ENCODE measurements at regions not wholly inside any gene's neighbourhood (a gene's known extent, or its start where the extent isn't known, plus 50 kb on each side); places are given as distances from the start of the nearest gene placed in this dataset.

DNA sequence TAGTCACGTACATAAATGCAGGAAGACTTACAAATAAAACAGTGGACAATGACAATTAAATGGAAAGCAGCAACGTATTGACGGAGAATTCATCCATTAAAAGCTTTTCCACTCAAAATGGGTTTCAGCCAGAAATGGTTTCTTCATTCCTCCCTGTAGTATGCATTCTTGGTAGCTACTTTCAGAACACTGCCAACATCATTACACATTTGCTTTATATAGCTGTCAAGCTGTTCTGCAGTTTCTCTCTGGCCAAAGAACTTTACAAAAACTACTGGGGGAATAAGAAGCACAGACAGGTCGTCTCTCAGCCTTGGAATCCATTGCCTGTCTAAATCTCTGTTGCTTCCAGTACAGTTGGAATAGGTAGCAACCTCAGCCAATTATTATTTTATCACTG, 84.1 kb upstream of the NCKAP5 start:
- WGBS (ENCODE audit: insufficient coverage) = 83% methylated on average over 2 of the region's 4 CpGs
- Mint-ChIP-seq H3K27me3 (no peaks in the 10 kb centered on the region), H3K27ac (no peak overlapping the region), H3K4me1 (no peaks in the 10 kb centered on the region), H3K9me3 (peaks cover 4 to 14% (median 7%) of the 10 kb centered on the region in 3 donors), H3K4me3 (no peak overlapping the region), H3K36me3 (no peaks in the 10 kb centered on the region)
- Histone ChIP-seq H3K27ac (ENCODE audit: low read length) (no peak overlapping the region), H3K4me3 (ENCODE audit: control insufficient read depth in 1 of 2, extremely low read depth in 1 of 2, low read length in 1 of 2) (no peak overlapping the region), H3K36me3 (ENCODE audit: control insufficient read depth in 2 of 2, extremely low read depth in 1 of 2, insufficient read depth in 1 of 2, low read length in 1 of 2) (no peaks in the 10 kb centered on the region), H3K27me3 (replicated peaks in 1 of 2; ENCODE audit: control insufficient read depth in 2 of 2, extremely low read depth in 1 of 2, insufficient read depth in 2 of 2, low read length in 1 of 2) (no peaks in the 10 kb centered on the region), H3K4me1 (ENCODE audit: control insufficient read depth in 1 of 2, extremely low read depth in 1 of 2, insufficient read depth in 2 of 2, low read length in 2 of 2) (no peaks in the 10 kb centered on the region), H3K9me3 (no peaks in the 10 kb centered on the region)
- no peak for ATAC-seq (replicated peaks in 1 of 4)
- ChIA-PET CTCF (no interaction called here), POLR2A (no interaction called here)
- DNase-seq = no peak

DNA sequence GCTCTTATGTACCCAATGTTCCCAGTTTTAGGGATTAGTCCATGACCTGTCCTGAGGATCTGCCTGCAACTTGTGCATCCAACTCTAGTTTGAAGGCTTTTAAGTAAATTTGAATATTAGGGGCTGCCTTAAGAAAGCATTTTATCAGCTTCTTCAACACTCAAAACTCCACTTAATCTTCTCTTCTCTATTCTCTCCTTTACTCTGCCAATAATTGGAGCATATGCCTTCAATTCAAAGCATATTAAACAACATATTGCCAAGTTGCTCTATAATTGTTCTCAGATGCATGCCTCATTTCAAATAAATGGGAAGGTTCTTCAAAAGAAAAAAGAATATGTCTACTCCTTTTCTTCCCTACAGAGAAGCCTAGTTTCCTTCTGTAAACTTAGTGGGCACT, 84.8 kb upstream of the NCKAP5 start:
- POLR2A ChIA-PET = no interaction called here
- no peaks in the 10 kb centered on the region for H3K36me3 Mint-ChIP-seq
- no peak for ATAC-seq (replicated peaks in 1 of 4)

DNA sequence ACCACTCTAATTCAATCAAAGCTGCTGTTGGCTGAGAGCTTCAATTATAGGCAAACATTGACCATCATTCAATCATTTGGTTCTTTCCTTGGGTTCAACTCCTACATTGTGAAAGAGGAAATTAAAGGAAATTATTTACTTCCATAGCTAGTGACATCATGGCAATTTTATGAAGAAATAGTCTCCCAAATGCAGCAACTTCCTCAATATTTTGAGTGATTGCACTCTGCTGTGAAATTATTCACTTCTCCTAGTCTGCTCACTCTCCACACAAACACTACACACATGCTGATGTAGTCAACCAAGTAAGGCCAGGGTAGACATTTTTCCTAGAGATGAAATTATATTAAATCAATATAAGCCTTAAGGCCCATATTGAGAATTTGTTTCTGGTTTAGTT, 86.7 kb upstream of the NCKAP5 start:
- no peak overlapping the region for H3K27ac Mint-ChIP-seq
- CTCF ChIA-PET = no interaction called here
- no peak overlapping the region for H3K4me3 ChIP-seq (ENCODE audit: control insufficient read depth in 1 of 2, extremely low read depth in 1 of 2, low read length in 1 of 2)
- no peaks in the 10 kb centered on the region for H3K36me3 ChIP-seq (ENCODE audit: control insufficient read depth in 2 of 2, extremely low read depth in 1 of 2, insufficient read depth in 1 of 2, low read length in 1 of 2)
- H3K4me1 ChIP-seq (ENCODE audit: control insufficient read depth in 1 of 2, extremely low read depth in 1 of 2, insufficient read depth in 2 of 2, low read length in 2 of 2) = no peaks in the 10 kb centered on the region
- H3K9me3 Mint-ChIP-seq = peaks cover 2 to 14% (median 7%) of the 10 kb centered on the region in 3 donors
- no peaks in the 10 kb centered on the region for H3K36me3 Mint-ChIP-seq
- POLR2A ChIA-PET = no interaction called here
- no peak overlapping the region for H3K27ac ChIP-seq (ENCODE audit: low read length)
- H3K4me3 Mint-ChIP-seq = no peak overlapping the region
- no peaks in the 10 kb centered on the region for H3K27me3 ChIP-seq (replicated peaks in 1 of 2; ENCODE audit: control insufficient read depth in 2 of 2, extremely low read depth in 1 of 2, insufficient read depth in 2 of 2, low read length in 1 of 2)
- H3K4me1 Mint-ChIP-seq = no peaks in the 10 kb centered on the region
- H3K9me3 ChIP-seq = no peaks in the 10 kb centered on the region
- no peak for ATAC-seq (replicated peaks in 1 of 4)
- no peaks in the 10 kb centered on the region for H3K27me3 Mint-ChIP-seq
- DNase-seq = no peak

More for the DNA sequence above, 84.8 kb upstream of the NCKAP5 start:
- Mint-ChIP-seq H3K27ac (no peak overlapping the region), H3K4me1 (no peaks in the 10 kb centered on the region), H3K9me3 (peaks cover 4 to 14% (median 7%) of the 10 kb centered on the region in 3 donors), H3K4me3 (no peak overlapping the region), H3K27me3 (no peaks in the 10 kb centered on the region)
- no peaks in the 10 kb centered on the region for H3K9me3 ChIP-seq
- H3K4me1 ChIP-seq (ENCODE audit: control insufficient read depth in 1 of 2, extremely low read depth in 1 of 2, insufficient read depth in 2 of 2, low read length in 2 of 2) = no peaks in the 10 kb centered on the region
- H3K27ac ChIP-seq (ENCODE audit: low read length) = no peak overlapping the region
- DNase-seq = no peak
- CTCF ChIA-PET = no interaction called here
- H3K27me3 ChIP-seq (replicated peaks in 1 of 2; ENCODE audit: control insufficient read depth in 2 of 2, extremely low read depth in 1 of 2, insufficient read depth in 2 of 2, low read length in 1 of 2) = no peaks in the 10 kb centered on the region
- no peak overlapping the region for H3K4me3 ChIP-seq (ENCODE audit: control insufficient read depth in 1 of 2, extremely low read depth in 1 of 2, low read length in 1 of 2)
- no peaks in the 10 kb centered on the region for H3K36me3 ChIP-seq (ENCODE audit: control insufficient read depth in 2 of 2, extremely low read depth in 1 of 2, insufficient read depth in 1 of 2, low read length in 1 of 2)

DNA sequence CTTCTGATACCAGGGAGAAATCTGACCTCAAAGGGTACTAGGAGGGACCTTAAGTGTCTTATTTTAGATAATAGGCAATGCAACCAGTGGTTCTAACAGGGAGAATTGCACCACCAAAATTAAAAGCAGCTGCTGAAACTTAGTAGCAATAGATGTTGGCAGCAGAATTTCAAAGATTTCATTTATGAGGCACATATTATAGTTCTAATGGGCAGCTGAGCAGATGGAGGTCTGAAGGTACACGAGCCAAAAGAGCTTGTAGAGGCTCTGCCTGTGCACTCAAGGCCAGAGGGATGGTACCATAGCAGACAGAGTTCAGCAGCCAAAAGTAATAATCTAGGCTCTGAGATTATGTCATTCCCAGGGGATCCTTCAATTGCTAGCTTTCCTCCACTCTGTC, 87.3 kb upstream of the NCKAP5 start:
- POLR2A ChIA-PET = no interaction called here
- ATAC-seq (replicated peaks in 1 of 4) (no peak), DNase-seq (no peak)
- WGBS (ENCODE audit: insufficient coverage) = 38% methylated on average over 1 of the region's 1 CpG
- Mint-ChIP-seq H3K4me1 (no peaks in the 10 kb centered on the region), H3K36me3 (no peaks in the 10 kb centered on the region), H3K9me3 (peaks cover 2 to 14% (median 4%) of the 10 kb centered on the region in 3 donors), H3K27me3 (no peaks in the 10 kb centered on the region), H3K27ac (no peak overlapping the region), H3K4me3 (no peak overlapping the region)
- Histone ChIP-seq H3K9me3 (no peaks in the 10 kb centered on the region), H3K27me3 (replicated peaks in 1 of 2; ENCODE audit: control insufficient read depth in 2 of 2, extremely low read depth in 1 of 2, insufficient read depth in 2 of 2, low read length in 1 of 2) (no peaks in the 10 kb centered on the region), H3K4me3 (ENCODE audit: control insufficient read depth in 1 of 2, extremely low read depth in 1 of 2, low read length in 1 of 2) (no peak overlapping the region), H3K27ac (ENCODE audit: low read length) (no peak overlapping the region), H3K4me1 (ENCODE audit: control insufficient read depth in 1 of 2, extremely low read depth in 1 of 2, insufficient read depth in 2 of 2, low read length in 2 of 2) (no peaks in the 10 kb centered on the region), H3K36me3 (ENCODE audit: control insufficient read depth in 2 of 2, extremely low read depth in 1 of 2, insufficient read depth in 1 of 2, low read length in 1 of 2) (no peaks in the 10 kb centered on the region)
- CTCF ChIA-PET = no interaction called here

DNA sequence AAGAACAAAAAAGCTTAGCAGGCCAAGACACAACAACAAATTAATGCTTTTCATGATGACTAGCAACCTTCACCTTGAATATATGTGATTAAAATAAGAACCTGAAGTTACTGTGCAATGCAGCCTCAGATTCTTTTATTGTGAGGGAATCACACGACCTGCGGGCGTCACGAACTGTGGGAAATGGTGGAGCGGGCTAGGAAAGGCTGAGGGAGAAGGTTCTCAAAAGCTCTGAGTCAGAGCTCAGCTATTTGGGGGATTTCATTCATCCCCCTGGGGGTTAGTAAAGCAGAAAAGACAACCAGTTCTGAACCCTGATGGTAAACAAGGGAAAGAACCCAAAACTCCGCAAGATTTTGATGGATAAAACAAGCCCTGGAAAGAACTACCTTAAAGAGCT, 89.3 kb upstream of the NCKAP5 start:
- Histone ChIP-seq H3K36me3 (ENCODE audit: control insufficient read depth in 2 of 2, extremely low read depth in 1 of 2, insufficient read depth in 1 of 2, low read length in 1 of 2) (no peaks in the 10 kb centered on the region), H3K4me1 (ENCODE audit: control insufficient read depth in 1 of 2, extremely low read depth in 1 of 2, insufficient read depth in 2 of 2, low read length in 2 of 2) (no peaks in the 10 kb centered on the region), H3K27me3 (replicated peaks in 1 of 2; ENCODE audit: control insufficient read depth in 2 of 2, extremely low read depth in 1 of 2, insufficient read depth in 2 of 2, low read length in 1 of 2) (no peaks in the 10 kb centered on the region), H3K4me3 (ENCODE audit: control insufficient read depth in 1 of 2, extremely low read depth in 1 of 2, low read length in 1 of 2) (no peak overlapping the region), H3K27ac (ENCODE audit: low read length) (no peak overlapping the region), H3K9me3 (no peaks in the 10 kb centered on the region)
- Mint-ChIP-seq H3K27me3 (no peaks in the 10 kb centered on the region), H3K36me3 (no peaks in the 10 kb centered on the region), H3K27ac (no peak overlapping the region), H3K4me3 (no peak overlapping the region), H3K9me3 (peaks cover 2 to 6% (median 4%) of the 10 kb centered on the region in 3 donors), H3K4me1 (no peaks in the 10 kb centered on the region)
- POLR2A ChIA-PET = no interaction called here
- WGBS (ENCODE audit: insufficient coverage) = no CpG with 5 or more reads among the region's 6 CpGs
- CTCF ChIA-PET = no interaction called here
- ATAC-seq (replicated peaks in 1 of 4) = no peak
- no peak for DNase-seq

DNA sequence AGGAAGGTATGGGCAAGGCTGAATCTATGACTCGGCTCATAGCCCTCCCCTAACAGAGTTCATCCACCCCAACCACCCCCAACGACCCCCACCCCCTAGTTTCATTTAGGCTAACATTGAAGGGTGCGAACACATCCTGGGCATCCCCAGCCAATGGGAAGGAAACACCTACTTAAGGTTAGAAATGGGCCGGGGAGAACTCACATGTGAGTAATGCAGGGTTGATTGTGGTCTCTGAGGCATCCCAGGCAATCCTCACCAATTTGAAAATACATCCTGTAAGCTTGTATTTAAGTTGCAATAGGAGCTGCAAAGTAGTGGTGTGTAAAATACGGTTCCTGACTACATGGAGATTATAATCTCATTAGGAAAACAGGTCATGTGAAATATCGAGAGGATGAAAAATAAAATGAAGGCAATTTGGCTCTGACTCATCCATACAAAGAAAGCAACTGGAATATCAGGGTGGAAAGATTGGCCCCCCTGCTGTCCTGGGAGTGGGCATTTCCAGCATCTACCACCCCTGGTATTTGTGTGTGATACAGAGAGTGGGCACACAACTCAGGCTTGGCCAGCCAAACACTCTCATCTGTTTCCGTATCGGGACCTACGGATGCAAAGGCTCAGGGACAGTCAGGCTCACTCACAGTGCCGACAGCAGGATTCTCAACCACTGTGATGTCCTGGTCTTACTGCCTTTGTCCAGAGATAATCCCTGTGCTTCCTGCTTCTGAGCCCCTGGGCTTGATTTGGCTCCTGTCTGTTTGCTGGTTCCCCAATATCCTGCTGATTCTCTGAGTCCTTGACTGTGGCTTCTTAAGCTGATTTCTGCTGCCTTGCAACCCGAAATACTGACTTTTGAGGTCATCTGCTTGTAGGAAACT, 90.0 kb upstream of the NCKAP5 start:
- H3K4me3 ChIP-seq (ENCODE audit: control insufficient read depth in 1 of 2, extremely low read depth in 1 of 2, low read length in 1 of 2) = no peak overlapping the region
- ChIA-PET POLR2A (no interaction called here), CTCF (no interaction called here)
- H3K27ac Mint-ChIP-seq = no peak overlapping the region
- no peak overlapping the region for H3K4me3 Mint-ChIP-seq
- peaks cover under 1 to 2% (median under 1%) of the 10 kb centered on the region in 3 donors for H3K9me3 Mint-ChIP-seq
- no peaks in the 10 kb centered on the region for H3K27me3 Mint-ChIP-seq
- DNase-seq (no peak), ATAC-seq (replicated peaks in 1 of 4) (no peak)
- H3K9me3 ChIP-seq = no peaks in the 10 kb centered on the region
- H3K27me3 ChIP-seq (replicated peaks in 1 of 2; ENCODE audit: control insufficient read depth in 2 of 2, extremely low read depth in 1 of 2, insufficient read depth in 2 of 2, low read length in 1 of 2) = no peaks in the 10 kb centered on the region
- H3K27ac ChIP-seq (ENCODE audit: low read length) = no peak overlapping the region
- no peaks in the 10 kb centered on the region for H3K4me1 Mint-ChIP-seq
- no peaks in the 10 kb centered on the region for H3K36me3 Mint-ChIP-seq
- 85% methylated on average over 4 of the region's 11 CpGs for WGBS (ENCODE audit: insufficient coverage)
- H3K36me3 ChIP-seq (ENCODE audit: control insufficient read depth in 2 of 2, extremely low read depth in 1 of 2, insufficient read depth in 1 of 2, low read length in 1 of 2) = no peaks in the 10 kb centered on the region
- H3K4me1 ChIP-seq (ENCODE audit: control insufficient read depth in 1 of 2, extremely low read depth in 1 of 2, insufficient read depth in 2 of 2, low read length in 2 of 2) = no peaks in the 10 kb centered on the region

DNA sequence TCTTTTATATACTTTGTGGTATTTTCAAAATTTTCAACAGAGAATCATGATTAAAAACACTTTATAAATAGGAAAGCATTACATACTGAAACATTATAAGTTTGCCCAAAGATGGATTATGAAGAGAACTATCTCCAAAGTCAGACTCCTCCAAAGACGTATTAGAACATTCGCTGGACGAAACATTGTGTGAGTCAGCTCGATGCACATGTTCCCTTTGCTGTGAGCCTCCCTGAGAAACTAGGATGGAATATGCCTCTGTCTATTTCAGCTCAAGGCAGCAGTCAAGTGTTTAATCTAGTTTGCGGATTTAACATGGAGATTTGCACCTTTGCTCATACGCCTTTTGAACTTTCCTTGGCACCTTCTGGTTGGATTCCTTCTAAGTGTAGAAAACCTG, 92.2 kb upstream of the NCKAP5 start:
- ATAC-seq (replicated peaks in 1 of 4) (no peak), DNase-seq (no peak)
- Mint-ChIP-seq H3K9me3 (peaks cover 0 to 6% (median 3%) of the 10 kb centered on the region in 3 donors), H3K36me3 (no peaks in the 10 kb centered on the region), H3K27me3 (no peaks in the 10 kb centered on the region), H3K4me1 (no peaks in the 10 kb centered on the region), H3K27ac (no peak overlapping the region), H3K4me3 (no peak overlapping the region)
- POLR2A ChIA-PET = interaction anchor here in 1 of 2 donors (0.7 kb wide), 1 partner anchor 210 kb away, joined by 7 read pairs; no protein-coding TSS in a partner anchor
- H3K27ac ChIP-seq (ENCODE audit: low read length) = no peak overlapping the region
- WGBS (ENCODE audit: insufficient coverage) = 95% methylated on average over 5 of the region's 6 CpGs
- H3K36me3 ChIP-seq (ENCODE audit: control insufficient read depth in 2 of 2, extremely low read depth in 1 of 2, insufficient read depth in 1 of 2, low read length in 1 of 2) = no peaks in the 10 kb centered on the region
- H3K4me3 ChIP-seq (ENCODE audit: control insufficient read depth in 1 of 2, extremely low read depth in 1 of 2, low read length in 1 of 2) = no peak overlapping the region
- H3K9me3 ChIP-seq = no peaks in the 10 kb centered on the region
- H3K4me1 ChIP-seq (ENCODE audit: control insufficient read depth in 1 of 2, extremely low read depth in 1 of 2, insufficient read depth in 2 of 2, low read length in 2 of 2) = no peaks in the 10 kb centered on the region
- H3K27me3 ChIP-seq (replicated peaks in 1 of 2; ENCODE audit: control insufficient read depth in 2 of 2, extremely low read depth in 1 of 2, insufficient read depth in 2 of 2, low read length in 1 of 2) = no peaks in the 10 kb centered on the region
- CTCF ChIA-PET = no interaction called here

All from T-cell (primary cell).